ENCODE measurements at regions not wholly inside any gene's neighbourhood (a gene's known extent, or its start where the extent isn't known, plus 50 kb on each side); places are given as distances from the start of the nearest gene placed in this dataset.
A peak's percentile ranks its signal among the peaks of the same experiment; 100 is the strongest.

GRCh38 chrX:125641405-125641804, 321.7 kb downstream of the TEX13C start:
- DNase-seq (ENCODE audit: low spot score), result no peak
- H3K4me1 ChIP-seq (ENCODE audit: insufficient read depth, poor library complexity, severe bottlenecking), result no peaks in the 10 kb centered on the region
- no peak overlapping the region for H3K4me3 ChIP-seq (ENCODE audit: severe bottlenecking)
- H3K9me3 ChIP-seq (ENCODE audit: severe bottlenecking), result no peaks in the 10 kb centered on the region
- ATAC-seq (ENCODE audit: low read depth), result peak; percentile 36; the same call in 1 of the 3 replicates
- H3K27ac ChIP-seq (ENCODE audit: poor library complexity, severe bottlenecking), result no peak overlapping the region
- no peak for TF ChIP-seq CTCF (IDR thresholded peaks at IDR 0.05; ENCODE audit: poor library complexity, severe bottlenecking)
- H3K36me3 ChIP-seq (ENCODE audit: low read depth), result no peaks in the 10 kb centered on the region
- no peaks in the 10 kb centered on the region for H3K27me3 ChIP-seq (ENCODE audit: insufficient read depth, poor library complexity, severe bottlenecking)

GRCh38 chrX:125646195-125646594, 326.5 kb downstream of the TEX13C start:
- Histone ChIP-seq H3K27ac (ENCODE audit: poor library complexity, severe bottlenecking) (no peak overlapping the region), H3K9me3 (ENCODE audit: severe bottlenecking) (no peaks in the 10 kb centered on the region)
- ATAC-seq (ENCODE audit: low read depth), result no peak

GRCh38 chrX:125651426-125651825, 331.8 kb downstream of the TEX13C start:
- DNase-seq (ENCODE audit: low spot score), result no peak
- no peak for TF ChIP-seq CTCF (IDR thresholded peaks at IDR 0.05; ENCODE audit: poor library complexity, severe bottlenecking)

More at GRCh38 chrX:125646195-125646594, 326.5 kb downstream of the TEX13C start:
- no peak for TF ChIP-seq CTCF (IDR thresholded peaks at IDR 0.05; ENCODE audit: poor library complexity, severe bottlenecking)
- Histone ChIP-seq H3K36me3 (ENCODE audit: low read depth) (no peaks in the 10 kb centered on the region), H3K4me3 (ENCODE audit: severe bottlenecking) (no peak overlapping the region), H3K27me3 (ENCODE audit: insufficient read depth, poor library complexity, severe bottlenecking) (no peaks in the 10 kb centered on the region), H3K4me1 (ENCODE audit: insufficient read depth, poor library complexity, severe bottlenecking) (no peaks in the 10 kb centered on the region)
- DNase-seq (ENCODE audit: low spot score), result no peak

GRCh38 chrX:125654501-125654900, 334.8 kb downstream of the TEX13C start:
- Histone ChIP-seq H3K4me1 (ENCODE audit: insufficient read depth, poor library complexity, severe bottlenecking) (peaks cover 5% of the 10 kb centered on the region), H3K9me3 (ENCODE audit: severe bottlenecking) (no peaks in the 10 kb centered on the region), H3K36me3 (ENCODE audit: low read depth) (no peaks in the 10 kb centered on the region), H3K27ac (ENCODE audit: poor library complexity, severe bottlenecking) (no peak overlapping the region), H3K4me3 (ENCODE audit: severe bottlenecking) (no peak overlapping the region), H3K27me3 (ENCODE audit: insufficient read depth, poor library complexity, severe bottlenecking) (no peaks in the 10 kb centered on the region)
- ATAC-seq (ENCODE audit: low read depth), result no peak
- no peak for TF ChIP-seq CTCF (IDR thresholded peaks at IDR 0.05; ENCODE audit: poor library complexity, severe bottlenecking)
- DNase-seq (ENCODE audit: low spot score), result no peak

More at GRCh38 chrX:125651426-125651825, 331.8 kb downstream of the TEX13C start:
- Histone ChIP-seq H3K27me3 (ENCODE audit: insufficient read depth, poor library complexity, severe bottlenecking) (no peaks in the 10 kb centered on the region), H3K4me3 (ENCODE audit: severe bottlenecking) (no peak overlapping the region), H3K4me1 (ENCODE audit: insufficient read depth, poor library complexity, severe bottlenecking) (peaks cover 5% of the 10 kb centered on the region), H3K27ac (ENCODE audit: poor library complexity, severe bottlenecking) (peak overlapping the region; percentile 40), H3K36me3 (ENCODE audit: low read depth) (no peaks in the 10 kb centered on the region), H3K9me3 (ENCODE audit: severe bottlenecking) (no peaks in the 10 kb centered on the region)
- ATAC-seq (ENCODE audit: low read depth), result peak; percentile 90

- TF ChIP-seq CTCF (IDR thresholded peaks at IDR 0.05; ENCODE audit: poor library complexity, severe bottlenecking), result no peak
- H3K4me1 ChIP-seq (ENCODE audit: insufficient read depth, poor library complexity, severe bottlenecking), result no peaks in the 10 kb centered on the region
- no peak overlapping the region for H3K4me3 ChIP-seq (ENCODE audit: severe bottlenecking)
- H3K27me3 ChIP-seq (ENCODE audit: insufficient read depth, poor library complexity, severe bottlenecking), result no peaks in the 10 kb centered on the region
- no peaks in the 10 kb centered on the region for H3K36me3 ChIP-seq (ENCODE audit: low read depth)
- ATAC-seq (ENCODE audit: low read depth) (no peak), DNase-seq (ENCODE audit: low spot score) (no peak)
- no peaks in the 10 kb centered on the region for H3K9me3 ChIP-seq (ENCODE audit: severe bottlenecking)
- H3K27ac ChIP-seq (ENCODE audit: poor library complexity, severe bottlenecking), result no peak overlapping the region
Observed at GRCh38 chrX:125673758-125674157, 354.1 kb downstream of the TEX13C start.

Measured in RWPE2 (cell line).